Osteoblast (primary cell): ENCODE measurements at regions not wholly inside any gene's neighbourhood (a gene's known extent, or its start where the extent isn't known, plus 50 kb on each side); places are given as distances from the start of the nearest gene placed in this dataset.

Source experiments
- DNase-seq: peaks from one replicate; pipeline ENCODE4 v3.0.0; 2011; ENCODE audit warnings: low spot score, mixed read lengths; ENCODE audit not compliant: insufficient read length; ENCODE audit errors: missing footprints
- H2AFZ ChIP-seq: 2 replicates; pipeline ENCODE4 v1.6.0; 2011; ENCODE audit warnings: mild to moderate bottlenecking, low read length
- H3K27ac ChIP-seq: 2 replicates; pipeline ENCODE4 v1.5.1; 2011; ENCODE audit warnings: mild to moderate bottlenecking, low read depth, low read length, moderate library complexity
- H3K27me3 ChIP-seq: 2 replicates; pipeline ENCODE4 v1.6.0; 2012; ENCODE audit warnings: mild to moderate bottlenecking, control low read depth, inconsistent platforms, low read length, moderate library complexity; ENCODE audit not compliant: insufficient read depth
- H3K36me3 ChIP-seq: 2 replicates; pipeline ENCODE4 v1.5.1; 2011; ENCODE audit warnings: mild to moderate bottlenecking, low read length, control low read depth, moderate library complexity; ENCODE audit not compliant: insufficient read depth
- H3K4me1 ChIP-seq: 2 replicates; pipeline ENCODE4 v1.5.1; 2011; ENCODE audit warnings: mild to moderate bottlenecking, low read length, control low read depth, moderate library complexity; ENCODE audit not compliant: insufficient read depth
- H3K4me2 ChIP-seq: 2 replicates; pipeline ENCODE4 v1.6.0; 2011; ENCODE audit warnings: mild to moderate bottlenecking, low read length; ENCODE audit not compliant: insufficient read depth
- H3K4me3 ChIP-seq: fragments of 200-600 bp; sonication (generic); 3 replicates; pipeline ENCODE4 v1.5.1; 2012; ENCODE audit warnings: mild to moderate bottlenecking, low read length, inconsistent platforms; ENCODE audit not compliant: insufficient read depth
- H3K79me2 ChIP-seq: 2 replicates; pipeline ENCODE4 v1.6.0; 2012; ENCODE audit warnings: mild to moderate bottlenecking, low read length, control low read depth, inconsistent platforms; ENCODE audit not compliant: insufficient read depth
- H3K9me3 ChIP-seq: 2 replicates; pipeline ENCODE4 v1.5.1; 2011; ENCODE audit warnings: low read depth, low read length, control low read depth
- H4K20me1 ChIP-seq: 2 replicates; pipeline ENCODE4 v1.6.0; 2012; ENCODE audit warnings: mild to moderate bottlenecking, low read length, control low read depth; ENCODE audit not compliant: insufficient read depth
- TF ChIP-seq, protein P1 (sequence below): IDR thresholded peaks from 2 replicates; pipeline ENCODE4 v1.5.1; 2011; ENCODE audit warnings: mild to moderate bottlenecking, low read depth, low read length, moderate library complexity; ENCODE audit errors: extremely low read depth

DNA sequence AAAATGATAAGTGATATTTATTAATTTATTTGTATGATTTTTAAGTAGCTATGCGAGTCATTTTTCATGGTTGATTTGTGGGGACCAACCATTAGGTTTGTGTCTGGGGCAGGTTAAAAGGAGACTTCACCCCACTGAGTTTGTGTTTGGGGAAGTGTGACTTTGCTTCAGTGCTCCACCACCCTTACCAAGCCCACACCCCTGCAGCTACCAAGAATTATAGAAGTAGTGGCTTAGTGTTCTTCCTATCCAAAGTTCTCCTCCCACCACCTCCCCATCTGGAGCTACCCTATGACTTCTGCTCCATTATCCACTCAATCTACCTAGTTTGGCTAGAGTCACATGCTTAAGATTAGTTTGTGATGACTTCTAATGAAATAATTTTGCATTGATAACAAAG lies 182.1 kb upstream of the ZEB2 start:
- Histone ChIP-seq H3K4me1 (peaks cover 5% of the 10 kb centered on the region), H3K79me2 (no peaks in the 10 kb centered on the region), H3K27me3 (no peaks in the 10 kb centered on the region), H4K20me1 (no peaks in the 10 kb centered on the region), H3K9me3 (no peaks in the 10 kb centered on the region), H3K27ac (no peak overlapping the region), H3K4me2 (no peak overlapping the region), H3K4me3 (no peak overlapping the region), H2AFZ (no peak overlapping the region), H3K36me3 (no peaks in the 10 kb centered on the region)
- no peak for DNase-seq
- TF ChIP-seq, protein P1, sequence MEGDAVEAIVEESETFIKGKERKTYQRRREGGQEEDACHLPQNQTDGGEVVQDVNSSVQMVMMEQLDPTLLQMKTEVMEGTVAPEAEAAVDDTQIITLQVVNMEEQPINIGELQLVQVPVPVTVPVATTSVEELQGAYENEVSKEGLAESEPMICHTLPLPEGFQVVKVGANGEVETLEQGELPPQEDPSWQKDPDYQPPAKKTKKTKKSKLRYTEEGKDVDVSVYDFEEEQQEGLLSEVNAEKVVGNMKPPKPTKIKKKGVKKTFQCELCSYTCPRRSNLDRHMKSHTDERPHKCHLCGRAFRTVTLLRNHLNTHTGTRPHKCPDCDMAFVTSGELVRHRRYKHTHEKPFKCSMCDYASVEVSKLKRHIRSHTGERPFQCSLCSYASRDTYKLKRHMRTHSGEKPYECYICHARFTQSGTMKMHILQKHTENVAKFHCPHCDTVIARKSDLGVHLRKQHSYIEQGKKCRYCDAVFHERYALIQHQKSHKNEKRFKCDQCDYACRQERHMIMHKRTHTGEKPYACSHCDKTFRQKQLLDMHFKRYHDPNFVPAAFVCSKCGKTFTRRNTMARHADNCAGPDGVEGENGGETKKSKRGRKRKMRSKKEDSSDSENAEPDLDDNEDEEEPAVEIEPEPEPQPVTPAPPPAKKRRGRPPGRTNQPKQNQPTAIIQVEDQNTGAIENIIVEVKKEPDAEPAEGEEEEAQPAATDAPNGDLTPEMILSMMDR: no peak

DNA sequence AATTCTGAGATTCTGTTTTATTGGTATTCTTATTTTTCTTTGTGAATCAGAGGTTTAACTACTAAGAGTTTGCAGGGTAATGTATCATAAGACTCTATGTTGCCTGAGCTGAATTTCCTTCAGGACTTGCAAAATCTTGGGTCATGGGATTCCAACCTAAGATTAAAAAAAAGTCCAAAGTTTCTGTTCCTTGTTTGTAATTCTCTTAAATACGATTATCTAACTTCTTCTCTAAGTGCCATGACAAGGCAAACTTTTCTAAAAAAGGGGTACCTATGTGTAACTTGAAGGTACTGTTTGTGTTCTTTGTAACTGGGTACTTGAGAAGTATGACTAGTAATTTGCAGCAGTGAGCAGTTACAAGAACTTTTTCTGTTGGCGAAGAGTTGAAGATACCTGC lies 181.3 kb upstream of the ZEB2 start:
- H2AFZ ChIP-seq: no peak overlapping the region
- no peaks in the 10 kb centered on the region for H3K36me3 ChIP-seq
- H3K4me1 ChIP-seq: peaks cover 5% of the 10 kb centered on the region
- no peak overlapping the region for H3K4me3 ChIP-seq
- H3K27me3 ChIP-seq: no peaks in the 10 kb centered on the region
- H4K20me1 ChIP-seq: no peaks in the 10 kb centered on the region
- no peak for DNase-seq
- no peak overlapping the region for H3K4me2 ChIP-seq
- no peak overlapping the region for H3K27ac ChIP-seq
- no peaks in the 10 kb centered on the region for H3K79me2 ChIP-seq
- H3K9me3 ChIP-seq: no peaks in the 10 kb centered on the region
- TF ChIP-seq, protein P1: no peak

DNA sequence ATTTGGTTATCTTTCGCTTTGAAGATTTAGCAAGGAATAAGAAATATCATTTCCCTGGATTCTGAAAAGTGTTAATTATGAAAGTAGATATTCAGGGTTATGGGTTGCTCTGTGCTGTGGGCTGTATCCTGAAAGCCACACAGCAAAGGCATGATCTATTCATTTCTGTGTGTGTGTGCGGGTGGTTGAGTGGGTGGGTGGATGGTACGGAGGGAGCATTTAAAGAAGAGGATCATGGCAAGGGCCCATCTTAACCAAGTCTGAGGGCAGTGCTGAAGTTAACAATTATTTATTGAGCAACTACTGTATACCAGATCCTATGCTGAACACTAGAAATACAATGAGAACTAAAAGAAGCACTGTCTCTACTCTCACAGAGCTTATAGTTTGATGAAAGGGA lies 178.2 kb upstream of the ZEB2 start:
- Histone ChIP-seq H3K79me2 (no peaks in the 10 kb centered on the region), H3K4me2 (no peak overlapping the region), H3K9me3 (no peaks in the 10 kb centered on the region), H3K4me1 (no peaks in the 10 kb centered on the region), H4K20me1 (no peaks in the 10 kb centered on the region), H2AFZ (no peak overlapping the region), H3K27me3 (no peaks in the 10 kb centered on the region), H3K4me3 (no peak overlapping the region), H3K27ac (no peak overlapping the region), H3K36me3 (no peaks in the 10 kb centered on the region)
- TF ChIP-seq, protein P1: no peak
- no peak for DNase-seq

DNA sequence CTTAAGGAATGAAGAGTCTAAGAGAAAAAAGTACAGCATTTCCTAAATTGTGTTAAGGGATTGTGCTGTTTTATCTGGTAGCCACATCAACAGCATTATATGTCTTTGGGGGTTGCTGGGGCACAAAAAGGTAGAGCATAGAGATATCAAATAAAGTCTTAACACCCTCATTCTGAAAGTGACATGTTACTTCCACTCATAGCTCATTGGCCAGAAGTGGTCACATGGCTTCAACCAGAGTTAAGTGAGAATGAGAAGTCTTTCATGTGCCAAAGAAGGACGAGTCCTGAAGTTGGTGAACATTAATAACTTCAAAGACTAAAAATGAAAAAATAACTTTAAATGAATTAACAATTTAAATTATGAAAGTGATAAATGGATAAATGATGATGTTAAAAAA lies 175.7 kb upstream of the ZEB2 start:
- Histone ChIP-seq H3K4me3 (no peak overlapping the region), H3K9me3 (no peaks in the 10 kb centered on the region), H3K4me1 (no peaks in the 10 kb centered on the region), H3K27ac (no peak overlapping the region), H3K36me3 (no peaks in the 10 kb centered on the region), H4K20me1 (no peaks in the 10 kb centered on the region), H3K27me3 (no peaks in the 10 kb centered on the region), H3K79me2 (no peaks in the 10 kb centered on the region), H2AFZ (no peak overlapping the region), H3K4me2 (no peak overlapping the region)
- DNase-seq: no peak
- TF ChIP-seq, protein P1: no peak
